HG03039 (cell line): ENCODE measurements at regions not wholly inside any gene's neighbourhood (a gene's known extent, or its start where the extent isn't known, plus 50 kb on each side); places are given as distances from the start of the nearest gene placed in this dataset.

Experiments
- ATAC-seq: cut with Tn5 transposase; IDR thresholded peaks from one replicate; pipeline ENCODE4 v1.9.1; 2021; ENCODE audit warnings: mild to moderate bottlenecking, moderate library complexity; ENCODE audit not compliant: unreplicated experiment

DNA sequence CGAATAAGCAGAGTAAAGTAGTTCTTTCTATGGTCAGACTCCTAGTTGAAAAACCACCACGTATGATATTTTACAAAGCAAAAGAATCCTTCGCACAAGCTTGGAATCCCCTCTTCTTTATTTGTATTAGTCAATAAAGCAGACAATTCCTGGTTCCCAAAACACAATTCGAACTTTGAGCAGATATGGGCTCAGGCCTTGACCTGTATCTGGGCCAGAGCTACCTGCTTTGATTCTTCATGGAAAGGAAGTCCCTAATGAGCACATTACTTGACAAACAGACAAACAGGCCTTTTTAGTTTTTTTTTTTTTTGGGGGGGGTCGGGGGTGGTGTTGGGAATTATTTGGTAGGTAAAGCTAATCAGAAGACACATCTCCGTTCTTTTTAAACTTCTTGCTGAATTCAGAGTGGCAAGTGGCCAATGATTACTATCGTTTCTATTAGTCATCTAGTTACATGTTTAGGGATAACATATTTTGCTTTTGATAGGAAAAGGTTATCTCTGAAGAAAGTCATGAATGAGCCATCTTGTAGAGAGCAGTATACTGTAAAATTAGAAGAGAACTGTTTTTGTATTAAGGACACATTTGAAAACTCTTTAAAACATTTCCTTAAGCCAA, 116.6 kb upstream of the HMHB1 start:
- ATAC-seq, result no peak

DNA sequence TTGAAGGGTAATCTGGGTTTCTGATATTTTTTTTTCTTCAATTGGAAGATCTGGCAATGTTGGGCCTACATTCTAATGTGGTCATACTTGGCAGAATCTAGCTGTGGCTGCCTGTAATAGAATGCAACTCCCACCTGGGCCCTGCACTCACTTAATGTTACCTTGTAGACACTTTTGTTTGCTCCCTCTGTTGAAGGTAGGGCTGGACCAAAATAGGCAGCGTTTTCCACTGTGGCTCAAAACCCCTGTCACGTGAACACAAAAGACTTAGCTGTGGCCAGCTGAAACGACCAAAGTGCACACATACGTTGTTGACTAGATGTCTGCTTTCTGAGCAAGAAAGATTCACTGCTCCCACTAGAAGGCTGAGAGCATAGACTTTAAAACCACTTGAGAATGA, 117.6 kb upstream of the HMHB1 start:
- ATAC-seq, result no peak

DNA sequence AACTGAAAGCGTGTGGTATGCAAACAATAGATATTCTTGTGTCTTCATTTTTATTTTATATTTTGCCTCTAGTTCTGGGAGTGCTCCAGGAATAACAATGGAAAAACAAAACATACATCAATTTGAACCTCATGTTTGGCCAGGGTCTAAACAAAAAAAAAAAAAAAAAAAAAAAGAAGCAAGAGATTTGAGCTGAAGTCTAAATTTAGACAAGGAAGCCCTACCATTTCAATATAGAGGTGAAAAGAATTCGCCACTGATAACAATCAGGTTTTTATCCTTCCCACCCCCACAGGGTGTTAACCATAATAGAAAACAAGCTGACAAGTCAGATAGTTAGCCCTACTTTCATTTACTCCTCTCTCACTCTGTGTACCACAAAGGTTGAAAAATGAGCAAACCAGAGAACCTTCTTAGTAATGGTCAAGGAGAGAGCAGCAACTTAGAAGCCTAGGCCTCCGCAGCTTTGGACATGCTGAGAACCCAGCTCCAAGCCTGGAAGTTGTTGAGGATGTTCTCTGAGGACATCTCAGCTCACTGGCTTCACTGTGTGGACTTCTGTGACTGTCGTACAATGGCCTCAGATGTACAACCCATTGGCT, 118.2 kb upstream of the HMHB1 start:
- ATAC-seq, result peak; percentile 65

DNA sequence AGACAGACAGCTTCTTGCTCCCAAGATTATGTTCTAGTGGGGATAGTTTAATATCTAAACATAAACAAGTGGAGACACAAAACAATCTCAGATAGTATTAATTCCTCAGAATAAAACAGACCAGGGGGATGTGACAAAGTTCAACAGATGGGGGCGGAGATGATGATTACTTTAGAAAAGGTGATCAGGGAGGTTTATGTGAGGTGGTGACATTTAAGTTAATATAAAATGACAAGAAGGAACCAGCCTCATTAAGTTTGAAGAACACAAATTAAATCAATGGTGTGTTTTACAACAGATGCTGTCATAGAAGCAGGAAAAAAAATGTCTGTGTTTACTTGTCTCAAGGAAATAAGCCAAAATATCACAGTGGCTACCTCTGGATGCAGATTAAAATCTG, 119.6 kb upstream of the HMHB1 start:
- ATAC-seq, result no peak

DNA sequence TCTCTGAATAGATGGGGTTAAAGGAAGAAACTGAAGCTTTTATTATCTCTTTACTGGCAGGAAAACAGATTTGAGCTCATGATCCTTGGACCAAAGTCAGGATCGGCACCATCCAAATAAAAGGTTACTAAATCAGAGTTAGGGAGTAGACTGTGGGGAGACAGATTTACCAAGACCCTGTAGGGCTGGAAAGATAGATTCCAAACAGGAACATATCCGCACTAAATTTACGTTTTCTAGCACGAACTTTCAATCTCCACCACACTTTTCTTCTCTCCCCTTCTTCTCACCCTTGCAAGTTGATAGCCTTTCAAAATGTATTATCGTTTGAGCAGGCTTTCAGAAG, 120.0 kb upstream of the HMHB1 start:
- no peak for ATAC-seq

DNA sequence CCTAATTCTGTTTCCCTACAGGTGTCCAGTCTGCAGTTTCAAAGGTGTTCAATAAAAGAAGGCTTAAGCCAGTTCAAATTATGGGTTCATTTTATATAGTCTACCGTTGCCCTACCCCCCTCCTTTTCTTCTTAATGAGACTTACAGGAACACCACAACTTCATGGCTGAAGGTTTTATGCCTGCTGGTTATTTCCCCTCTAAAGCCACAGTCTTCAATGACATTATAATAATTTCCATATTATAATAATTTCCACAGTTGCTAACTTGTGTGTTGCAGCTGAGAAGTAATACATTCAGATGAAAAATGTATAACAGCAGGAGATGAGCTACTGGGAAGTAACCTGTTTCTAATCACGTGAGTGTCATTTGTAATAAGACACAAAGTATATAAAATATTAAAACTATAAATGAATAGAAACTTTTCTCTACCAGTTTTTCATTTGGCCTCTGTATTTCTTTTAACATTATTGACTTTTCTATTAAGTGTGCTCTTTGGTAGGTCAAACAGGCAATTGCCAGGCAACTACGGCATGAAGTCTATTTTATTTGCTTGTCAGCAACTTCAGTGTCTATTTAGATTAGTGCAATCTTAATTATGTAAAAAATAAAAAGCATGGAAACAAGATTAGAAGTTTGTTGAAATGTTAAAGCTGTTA, 120.5 kb upstream of the HMHB1 start:
- no peak for ATAC-seq

DNA sequence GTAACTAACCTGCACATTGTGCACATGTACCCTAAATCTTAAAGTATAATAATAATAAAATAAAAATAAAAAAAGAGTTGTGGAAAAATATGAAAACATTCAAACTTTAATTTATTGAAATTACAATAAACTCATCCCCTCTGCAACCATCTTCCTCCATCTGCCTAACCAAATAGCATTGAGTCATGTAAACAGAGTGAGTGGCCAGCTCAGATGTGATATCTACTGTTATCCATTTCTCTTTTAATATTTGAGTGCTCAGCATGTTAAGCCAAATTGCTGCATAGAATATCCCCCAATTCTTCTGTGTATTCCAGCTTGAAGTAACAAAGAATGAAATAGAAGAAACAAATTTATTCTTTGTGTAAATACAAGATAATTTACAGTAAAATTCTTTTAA, 124.4 kb upstream of the HMHB1 start:
- ATAC-seq, result no peak

DNA sequence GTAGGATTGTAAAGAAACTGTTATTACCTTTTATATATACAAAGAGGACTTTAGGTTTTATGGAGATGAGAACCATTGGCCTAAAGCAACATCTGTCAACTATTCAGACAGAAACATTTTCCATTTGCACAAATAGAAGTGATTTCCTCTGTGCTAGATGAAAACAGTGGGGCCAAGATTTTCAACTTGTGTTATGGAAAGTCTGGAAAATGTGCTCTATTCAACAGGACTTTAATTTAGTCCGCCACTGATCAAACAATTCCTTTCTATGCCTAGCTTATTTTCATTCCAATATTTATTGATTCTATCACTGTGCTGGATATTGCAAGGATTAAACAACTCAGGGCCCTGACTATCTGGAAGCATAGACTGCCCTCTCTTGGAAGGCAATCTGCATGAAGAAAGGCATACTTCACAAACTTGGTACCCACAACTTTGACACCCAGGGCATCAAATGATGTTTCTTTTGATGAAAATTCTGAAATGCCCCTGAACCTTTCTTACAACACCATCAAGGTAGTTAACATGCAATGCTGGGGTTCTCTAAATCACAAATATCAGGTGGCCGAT, 126.6 kb upstream of the HMHB1 start:
- ATAC-seq, result no peak

DNA sequence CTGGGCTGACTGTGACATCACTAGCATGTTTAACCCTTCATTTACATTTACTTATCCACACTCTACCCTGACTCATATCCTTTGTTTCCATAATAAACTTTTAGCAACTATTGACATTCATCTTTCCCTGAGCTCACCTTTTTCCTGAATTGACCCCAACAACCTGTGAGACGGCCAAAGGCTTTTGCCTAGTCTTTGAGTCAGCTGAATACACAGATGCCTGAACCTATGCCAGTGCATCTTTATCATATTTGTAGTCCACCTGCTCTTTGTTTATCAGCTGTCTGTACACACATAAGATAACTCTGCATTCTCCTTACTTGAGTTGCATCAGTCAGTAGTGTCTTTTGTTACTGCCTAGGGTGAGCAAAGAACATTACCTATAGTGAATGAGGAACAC, 128.5 kb upstream of the HMHB1 start:
- no peak for ATAC-seq

DNA sequence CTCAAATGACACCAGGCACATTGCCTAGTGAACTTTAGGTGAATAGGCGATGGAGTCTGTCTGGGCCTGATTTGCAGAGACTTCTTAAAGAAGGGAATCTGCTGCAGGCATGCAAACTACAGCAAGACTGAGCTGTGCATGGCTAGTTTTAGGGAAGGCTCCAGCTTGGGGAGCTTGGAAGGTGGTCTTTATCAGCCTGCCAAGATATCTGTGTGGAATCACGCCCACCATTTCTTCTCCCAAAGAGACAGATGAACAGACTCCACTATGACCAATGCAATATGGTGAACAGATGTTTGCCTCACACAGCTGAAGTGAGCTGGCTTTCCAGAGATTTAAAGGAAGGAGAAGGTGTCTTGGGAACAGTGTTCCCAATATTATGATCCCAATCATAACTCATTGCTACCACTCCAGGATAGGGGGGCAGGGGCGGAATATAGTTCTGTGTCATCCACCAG, 129.0 kb upstream of the HMHB1 start:
- no peak for ATAC-seq

DNA sequence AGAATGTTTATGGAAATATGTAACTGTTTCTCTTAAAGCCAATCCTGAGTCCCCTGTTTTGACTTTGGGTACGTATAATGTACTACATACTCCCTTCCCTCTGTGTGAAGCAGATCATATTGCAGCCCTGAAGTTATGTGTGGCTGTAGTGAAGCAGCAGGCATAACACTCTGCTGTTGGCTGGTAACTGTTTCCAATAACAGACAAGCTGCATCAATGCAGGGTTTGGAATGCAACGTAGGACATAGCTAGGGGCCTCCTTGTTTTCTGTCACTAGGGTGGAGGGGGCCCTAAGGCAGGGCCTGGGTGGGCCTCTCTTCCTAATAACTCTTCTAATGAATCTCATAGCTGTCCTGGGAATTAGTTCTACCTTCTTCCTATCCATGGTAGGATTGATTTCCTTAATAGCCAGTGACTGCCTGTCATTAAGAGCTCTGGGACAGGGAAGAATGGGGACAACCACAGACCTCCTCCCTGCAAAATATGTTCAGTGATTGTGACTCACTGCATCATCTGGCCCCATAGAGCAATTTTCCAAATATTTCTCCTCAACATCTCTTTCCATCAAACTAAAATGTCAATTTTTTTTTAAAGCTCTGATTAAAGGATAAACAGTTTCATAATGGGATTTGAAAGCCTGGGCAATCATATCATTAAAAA, 129.6 kb upstream of the HMHB1 start:
- no peak for ATAC-seq

DNA sequence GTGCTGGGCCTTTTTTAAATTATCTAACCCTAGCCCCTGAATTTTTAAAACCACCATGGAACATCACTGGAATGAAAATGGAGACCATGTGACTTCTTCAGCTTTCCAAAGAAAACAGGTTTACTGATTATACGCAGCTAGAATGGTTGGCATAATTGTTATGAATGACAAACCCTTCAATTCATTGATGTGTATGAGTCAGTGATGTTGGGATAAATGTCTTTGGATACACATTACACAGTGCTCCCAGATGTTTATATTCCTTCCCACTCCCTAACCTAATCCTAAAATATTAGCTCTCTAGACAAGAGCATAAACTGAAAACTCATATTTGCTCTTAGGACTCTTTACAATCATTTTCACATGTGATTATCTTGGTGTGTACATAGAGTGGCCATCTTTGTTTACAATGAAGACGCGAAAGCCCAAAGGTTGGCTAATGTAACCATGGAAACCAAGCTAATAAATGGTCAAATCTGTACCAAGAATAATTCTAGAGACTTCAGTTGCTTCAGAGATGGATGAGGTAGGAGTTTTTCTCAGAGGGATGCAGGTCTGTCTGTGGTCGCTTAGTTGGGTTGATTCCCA, 131.2 kb upstream of the HMHB1 start:
- ATAC-seq, result no peak

DNA sequence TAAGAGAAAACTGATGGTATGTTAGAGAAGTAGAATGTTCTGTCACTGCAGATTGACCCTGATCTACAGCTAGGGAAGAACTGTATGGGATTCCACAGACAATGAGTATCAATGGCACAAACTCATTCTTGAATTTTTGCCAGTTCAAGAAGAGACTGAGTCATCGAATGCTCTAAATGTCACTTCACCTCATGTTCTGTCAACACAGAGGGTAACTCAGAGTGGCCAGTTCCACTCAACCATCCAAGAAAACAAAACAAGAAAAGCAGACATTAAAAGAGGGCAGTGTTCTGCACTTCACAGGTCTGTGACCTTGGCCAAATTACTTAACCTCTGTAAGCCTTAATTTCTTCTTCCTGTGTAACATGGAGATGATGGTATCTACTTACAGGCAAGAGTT, 132.2 kb upstream of the HMHB1 start:
- ATAC-seq, result no peak

DNA sequence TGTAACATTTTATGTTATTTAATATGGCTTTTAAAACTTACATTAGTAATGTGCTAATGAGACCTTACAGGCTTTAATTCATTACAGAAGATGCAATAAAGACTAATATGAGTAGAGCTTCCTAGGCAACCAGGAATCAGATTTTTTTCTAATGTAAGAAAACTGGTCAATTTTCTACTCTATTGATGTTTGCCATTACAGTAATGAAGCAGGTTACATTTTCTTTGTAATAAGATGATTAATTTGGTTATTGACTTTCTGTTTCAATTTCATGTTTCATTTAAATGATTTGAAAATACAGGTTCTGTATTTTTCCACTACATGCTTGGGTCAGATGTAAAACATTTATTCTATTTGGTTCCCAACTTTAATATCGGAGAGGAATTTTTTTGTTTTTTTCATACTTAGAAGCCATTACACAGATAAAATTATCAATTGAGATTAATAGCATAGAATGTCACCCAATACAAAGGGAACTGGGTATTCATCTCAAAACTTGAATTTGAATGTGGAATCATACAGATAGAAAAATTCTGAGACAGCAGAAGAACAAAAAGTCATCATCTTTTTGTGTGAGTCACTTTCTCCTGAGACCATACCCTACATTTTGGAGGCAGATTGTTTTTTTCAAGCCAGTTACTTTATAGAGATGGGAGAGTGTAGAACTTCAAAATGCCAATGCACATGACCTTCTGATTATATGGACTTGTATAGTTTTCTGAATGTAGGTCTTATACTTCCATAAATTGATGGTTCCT, 133.6 kb upstream of the HMHB1 start:
- ATAC-seq, result no peak

DNA sequence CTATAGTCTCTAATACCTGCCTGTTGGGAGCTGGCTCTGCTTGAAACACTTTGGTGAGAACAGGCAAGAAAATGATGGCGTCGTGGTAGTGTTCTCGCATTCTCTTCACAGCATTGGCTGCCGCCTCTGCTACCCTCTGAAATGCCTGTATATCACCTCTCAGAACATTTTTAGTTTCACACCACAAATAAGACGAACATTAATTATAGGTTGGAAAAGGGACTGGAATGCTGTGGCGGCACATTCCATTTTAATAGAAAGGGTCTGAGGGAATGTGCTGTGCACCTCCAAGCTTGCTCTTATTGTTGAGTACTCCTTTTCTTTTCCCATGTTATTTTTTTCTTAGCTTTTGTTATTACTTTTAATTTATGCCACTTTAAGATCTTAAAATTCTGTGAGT, 134.6 kb upstream of the HMHB1 start:
- no peak for ATAC-seq

DNA sequence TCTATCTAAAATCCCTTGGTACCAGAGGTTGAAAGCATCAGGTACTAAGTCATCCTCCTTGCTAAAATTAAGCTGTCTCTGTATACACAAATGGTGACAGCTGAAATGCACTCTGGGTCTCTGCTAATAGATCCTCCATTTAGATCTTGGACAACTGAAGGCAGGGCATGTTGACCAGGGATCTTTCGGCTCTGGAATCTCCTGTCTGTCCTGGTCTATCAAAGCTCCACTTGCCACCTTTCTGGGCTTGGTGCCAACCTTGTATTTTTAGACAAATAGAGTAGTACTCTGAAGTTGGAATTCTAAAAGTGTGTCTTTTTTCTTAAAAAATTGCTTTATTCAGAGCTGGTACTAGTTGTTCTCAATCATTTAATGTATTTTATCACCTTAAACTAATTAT, 135.2 kb upstream of the HMHB1 start:
- no peak for ATAC-seq

DNA sequence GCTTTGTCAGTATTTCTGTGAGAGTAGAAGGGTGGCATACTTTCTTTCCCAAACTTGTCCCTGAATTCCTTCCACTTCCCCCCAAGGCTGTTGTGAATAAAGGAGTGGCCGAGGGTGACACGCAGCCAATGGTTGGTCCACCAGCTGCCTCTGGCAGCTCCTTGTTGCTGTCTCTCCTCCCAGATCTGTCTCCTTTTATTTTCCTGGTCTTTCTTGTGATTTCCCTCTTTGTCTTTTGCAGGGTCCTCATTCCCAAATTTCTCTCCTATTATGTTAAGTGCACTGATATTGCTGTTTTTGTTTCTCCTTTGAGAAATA, 137.5 kb upstream of the HMHB1 start:
- no peak for ATAC-seq

DNA sequence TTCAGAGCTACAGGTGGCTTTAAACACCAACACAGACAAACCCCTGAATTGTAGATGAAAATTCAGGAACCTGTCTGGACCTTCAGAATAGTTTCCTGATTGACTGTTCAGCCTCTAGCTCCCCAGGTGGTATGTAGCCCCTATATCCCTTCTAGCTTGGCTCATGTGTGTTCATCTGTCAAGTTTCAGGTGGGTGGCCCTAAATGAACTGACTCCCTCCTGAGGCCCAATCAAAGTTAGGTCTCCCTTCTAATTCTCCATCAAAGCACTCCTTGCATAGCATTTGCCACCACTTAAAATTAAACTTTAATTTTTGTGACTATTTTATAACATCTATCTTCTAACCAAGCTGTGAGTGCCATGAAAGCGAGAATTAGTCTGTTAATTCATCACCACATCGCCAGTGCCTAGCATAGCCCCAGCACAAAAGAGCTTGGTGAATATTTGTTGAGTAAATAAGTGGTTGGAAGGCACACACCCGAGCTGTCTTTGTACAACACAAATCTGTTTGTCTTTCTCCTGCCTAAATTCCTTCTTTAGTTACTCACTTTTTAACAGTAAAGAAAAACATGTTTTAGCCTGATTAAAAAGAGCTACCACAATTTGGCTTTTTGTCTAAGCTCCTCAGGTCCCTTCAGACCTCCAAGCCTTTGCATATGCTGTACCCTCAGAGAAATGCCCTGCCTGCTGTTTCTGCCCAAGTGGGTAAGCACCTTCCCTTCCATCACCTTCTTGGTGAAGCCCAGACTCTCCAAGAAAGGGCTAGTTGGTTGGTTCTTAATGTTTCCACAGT, 138.1 kb upstream of the HMHB1 start:
- ATAC-seq, result no peak

DNA sequence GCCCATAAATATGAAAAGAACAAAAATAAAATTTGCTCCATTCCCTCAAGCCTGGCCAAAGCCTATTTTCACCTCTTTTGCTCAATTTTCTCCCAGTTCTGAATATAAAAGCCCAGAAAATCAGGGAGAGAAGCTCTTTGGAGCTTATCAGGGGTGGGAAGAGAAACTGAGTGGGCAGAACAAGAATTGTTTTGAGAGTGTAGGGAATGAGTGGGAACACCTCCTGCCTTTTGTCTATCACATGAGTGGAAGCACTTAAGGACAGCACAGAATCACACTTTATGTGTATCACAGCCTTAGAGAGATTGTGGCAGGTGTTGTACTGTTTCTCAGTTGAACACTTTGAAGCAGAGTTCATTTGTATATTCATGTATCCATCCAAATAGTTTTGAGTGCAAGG, 139.2 kb upstream of the HMHB1 start:
- ATAC-seq, result no peak
